HCT116 (cell line): ENCODE measurements at regions not wholly inside any gene's neighbourhood (a gene's known extent, or its start where the extent isn't known, plus 50 kb on each side); places are given as distances from the start of the nearest gene placed in this dataset.

Experiments used
- POLR2A ChIP-seq: IDR thresholded peaks from 2 replicates; pipeline ENCODE4 v1.7.0; 2011; ENCODE audit warnings: borderline replicate concordance; ENCODE audit not compliant: insufficient read depth, insufficient read length; ENCODE audit errors: extremely low read depth
- SIN3A ChIP-seq: IDR thresholded peaks from 2 replicates; pipeline ENCODE4 v1.6.1; 2012; ENCODE audit warnings: low read depth
- TF ChIP-seq, protein P1 (sequence below), 3 experiments: fragments of 200-600 bp in 1 of 3; sonication (generic) in 1 of 3; IDR thresholded peaks in 2 of 3; conservative IDR thresholded peaks in 1 of 3; 2 replicates each; pipeline ENCODE4 v1.5.1; 2012 to 2017; ENCODE audit warnings: low read depth in 2 of 3, low read length in 2 of 3, antibody characterized with exemption in 1 of 3, borderline replicate concordance in 1 of 3, control low read depth in 1 of 3, mild to moderate bottlenecking in 1 of 3, mixed read lengths in 1 of 3, mixed run types in 1 of 3, moderate library complexity in 1 of 3; ENCODE audit not compliant: insufficient read depth in 1 of 3
- TF ChIP-seq, protein P2 (sequence below): IDR thresholded peaks from 2 replicates; pipeline ENCODE4 v1.6.1; 2012

- TF ChIP-seq, protein P1, sequence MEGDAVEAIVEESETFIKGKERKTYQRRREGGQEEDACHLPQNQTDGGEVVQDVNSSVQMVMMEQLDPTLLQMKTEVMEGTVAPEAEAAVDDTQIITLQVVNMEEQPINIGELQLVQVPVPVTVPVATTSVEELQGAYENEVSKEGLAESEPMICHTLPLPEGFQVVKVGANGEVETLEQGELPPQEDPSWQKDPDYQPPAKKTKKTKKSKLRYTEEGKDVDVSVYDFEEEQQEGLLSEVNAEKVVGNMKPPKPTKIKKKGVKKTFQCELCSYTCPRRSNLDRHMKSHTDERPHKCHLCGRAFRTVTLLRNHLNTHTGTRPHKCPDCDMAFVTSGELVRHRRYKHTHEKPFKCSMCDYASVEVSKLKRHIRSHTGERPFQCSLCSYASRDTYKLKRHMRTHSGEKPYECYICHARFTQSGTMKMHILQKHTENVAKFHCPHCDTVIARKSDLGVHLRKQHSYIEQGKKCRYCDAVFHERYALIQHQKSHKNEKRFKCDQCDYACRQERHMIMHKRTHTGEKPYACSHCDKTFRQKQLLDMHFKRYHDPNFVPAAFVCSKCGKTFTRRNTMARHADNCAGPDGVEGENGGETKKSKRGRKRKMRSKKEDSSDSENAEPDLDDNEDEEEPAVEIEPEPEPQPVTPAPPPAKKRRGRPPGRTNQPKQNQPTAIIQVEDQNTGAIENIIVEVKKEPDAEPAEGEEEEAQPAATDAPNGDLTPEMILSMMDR (IDR thresholded peaks at IDR 0.05 in 2 of 3, conservative IDR thresholded peaks at IDR 0.05 in 1 of 3; ENCODE audit: borderline replicate concordance in 1 of 3, insufficient read depth in 1 of 3, low read depth in 2 of 3, low read length in 2 of 3), result no peak
- no peak for TF ChIP-seq SIN3A
- TF ChIP-seq, protein P2, sequence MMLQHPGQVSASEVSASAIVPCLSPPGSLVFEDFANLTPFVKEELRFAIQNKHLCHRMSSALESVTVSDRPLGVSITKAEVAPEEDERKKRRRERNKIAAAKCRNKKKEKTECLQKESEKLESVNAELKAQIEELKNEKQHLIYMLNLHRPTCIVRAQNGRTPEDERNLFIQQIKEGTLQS, result no peak
- no peak for TF ChIP-seq POLR2A
Measured at GRCh38 chr5:167950126-167950721, 341.2 kb upstream of the WWC1 start.
